ENCODE measurements at regions not wholly inside any gene's neighbourhood (a gene's known extent, or its start where the extent isn't known, plus 50 kb on each side); places are given as distances from the start of the nearest gene placed in this dataset.

DNA sequence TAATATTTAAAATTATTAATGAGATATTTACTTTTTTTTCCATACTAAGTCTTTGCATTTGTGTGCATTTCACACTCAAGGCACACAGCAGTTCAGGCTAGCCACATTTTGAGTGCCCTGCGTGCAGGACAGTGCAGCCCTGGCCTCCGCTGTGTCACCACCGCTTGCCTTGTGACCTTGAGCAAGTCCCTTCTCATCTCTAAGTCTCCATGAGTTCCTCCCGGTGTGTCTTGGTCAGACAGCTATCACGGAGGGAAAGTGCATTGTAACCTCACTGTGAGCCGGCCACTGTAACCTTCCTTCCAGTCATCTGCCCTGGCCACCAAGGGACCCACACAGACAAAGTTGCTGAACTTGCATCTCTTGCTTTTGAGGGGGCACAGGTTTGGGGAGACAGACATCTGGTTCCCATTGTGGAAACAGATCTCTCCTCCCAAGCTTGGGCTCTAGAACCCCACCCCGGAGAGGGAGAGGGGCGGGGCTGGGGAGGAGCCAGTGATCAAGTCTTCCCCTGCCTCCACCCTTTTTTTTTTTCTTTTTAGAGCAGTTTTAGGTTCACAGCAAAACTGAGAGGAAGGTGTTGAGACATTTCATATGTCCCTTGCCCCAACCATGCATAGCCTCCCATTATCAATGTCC lies 96.8 kb downstream of the C9orf50 start:
- TF ChIP-seq, protein P1, sequence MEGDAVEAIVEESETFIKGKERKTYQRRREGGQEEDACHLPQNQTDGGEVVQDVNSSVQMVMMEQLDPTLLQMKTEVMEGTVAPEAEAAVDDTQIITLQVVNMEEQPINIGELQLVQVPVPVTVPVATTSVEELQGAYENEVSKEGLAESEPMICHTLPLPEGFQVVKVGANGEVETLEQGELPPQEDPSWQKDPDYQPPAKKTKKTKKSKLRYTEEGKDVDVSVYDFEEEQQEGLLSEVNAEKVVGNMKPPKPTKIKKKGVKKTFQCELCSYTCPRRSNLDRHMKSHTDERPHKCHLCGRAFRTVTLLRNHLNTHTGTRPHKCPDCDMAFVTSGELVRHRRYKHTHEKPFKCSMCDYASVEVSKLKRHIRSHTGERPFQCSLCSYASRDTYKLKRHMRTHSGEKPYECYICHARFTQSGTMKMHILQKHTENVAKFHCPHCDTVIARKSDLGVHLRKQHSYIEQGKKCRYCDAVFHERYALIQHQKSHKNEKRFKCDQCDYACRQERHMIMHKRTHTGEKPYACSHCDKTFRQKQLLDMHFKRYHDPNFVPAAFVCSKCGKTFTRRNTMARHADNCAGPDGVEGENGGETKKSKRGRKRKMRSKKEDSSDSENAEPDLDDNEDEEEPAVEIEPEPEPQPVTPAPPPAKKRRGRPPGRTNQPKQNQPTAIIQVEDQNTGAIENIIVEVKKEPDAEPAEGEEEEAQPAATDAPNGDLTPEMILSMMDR (IDR thresholded peaks at IDR 0.05; ENCODE audit: low read length, missing control alignments) = no peak
- H3K4me3 ChIP-seq (replicated peaks; ENCODE audit: low read depth, low read length) = no peak overlapping the region
- no peak for DNase-seq (ENCODE audit: low read depth)

DNA sequence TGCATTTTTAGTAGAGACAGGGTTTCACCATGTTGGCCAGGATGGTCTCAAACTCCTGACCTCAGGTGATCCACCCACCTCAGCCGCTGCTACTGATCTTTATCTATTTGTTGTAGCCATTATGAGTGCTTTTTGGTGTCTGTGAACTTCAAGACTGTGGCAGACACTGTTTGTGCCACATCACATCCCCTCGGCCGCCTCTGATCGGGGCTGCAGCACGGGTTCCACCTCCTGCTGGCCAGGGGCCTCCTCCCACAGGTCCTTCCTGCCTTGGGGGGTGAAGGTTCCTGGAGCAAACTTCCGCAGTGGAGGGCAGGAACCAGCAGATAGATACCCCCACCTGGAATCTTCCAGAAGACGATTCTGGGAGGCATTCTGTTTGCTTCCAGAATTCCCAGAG lies 98.5 kb downstream of the C9orf50 start:
- DNase-seq (ENCODE audit: low read depth) = no peak
- TF ChIP-seq, protein P1 (IDR thresholded peaks at IDR 0.05; ENCODE audit: low read length, missing control alignments) = no peak
- no peak overlapping the region for H3K4me3 ChIP-seq (replicated peaks; ENCODE audit: low read depth, low read length)

DNA sequence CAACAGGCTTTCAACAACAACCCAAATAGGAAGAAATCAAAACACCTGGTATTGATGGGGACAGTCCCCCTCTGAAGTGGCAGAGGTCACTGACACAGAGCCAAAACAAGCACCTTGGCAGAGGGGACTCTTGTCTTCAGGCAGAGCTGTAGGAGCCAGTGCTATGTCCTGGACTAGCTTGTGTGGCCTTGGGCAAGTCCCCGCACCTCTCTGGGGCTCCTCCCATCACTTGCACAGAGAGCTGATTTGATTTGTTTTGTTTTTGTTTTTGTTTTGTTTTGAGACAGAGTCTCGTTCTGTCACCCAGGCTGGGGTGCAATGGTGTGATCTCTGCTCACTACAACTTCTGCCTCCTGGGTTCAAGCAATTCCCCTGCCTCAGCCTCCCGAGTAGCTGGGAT lies 100.8 kb downstream of the C9orf50 start:
- DNase-seq (ENCODE audit: low read depth) = no peak
- TF ChIP-seq, protein P1 (IDR thresholded peaks at IDR 0.05; ENCODE audit: low read length, missing control alignments) = no peak

GRCh38 chr9:129518074-129518473 lies 102.8 kb downstream of the C9orf50 start:
- DNase-seq (ENCODE audit: low read depth) = no peak
- TF ChIP-seq, protein P1 (IDR thresholded peaks at IDR 0.05; ENCODE audit: low read length, missing control alignments) = no peak
- no peak overlapping the region for H3K4me3 ChIP-seq (replicated peaks; ENCODE audit: low read depth, low read length)

More for the DNA sequence above, 100.8 kb downstream of the C9orf50 start:
- no peak overlapping the region for H3K4me3 ChIP-seq (replicated peaks; ENCODE audit: low read depth, low read length)

DNA sequence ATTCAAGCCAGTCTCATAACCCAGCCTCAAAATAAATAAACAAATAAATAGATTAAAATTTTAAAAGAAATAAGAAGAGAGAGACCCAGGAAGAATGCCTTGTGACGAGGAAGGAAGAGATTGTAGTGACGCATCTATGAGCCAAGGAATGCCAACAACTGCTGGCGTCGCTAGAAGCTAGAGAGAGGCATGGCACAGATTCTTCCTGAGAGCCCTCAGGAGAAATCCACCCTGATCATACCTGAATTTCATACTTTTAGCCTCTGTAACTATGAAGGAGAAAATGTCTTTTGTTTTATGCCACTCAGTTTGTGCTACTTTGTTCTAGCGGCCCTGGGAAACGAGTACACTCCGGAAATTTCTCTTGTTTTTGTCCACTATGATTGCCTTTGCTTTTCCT lies 103.9 kb downstream of the C9orf50 start:
- no peak overlapping the region for H3K4me3 ChIP-seq (replicated peaks; ENCODE audit: low read depth, low read length)
- DNase-seq (ENCODE audit: low read depth) = no peak

DNA sequence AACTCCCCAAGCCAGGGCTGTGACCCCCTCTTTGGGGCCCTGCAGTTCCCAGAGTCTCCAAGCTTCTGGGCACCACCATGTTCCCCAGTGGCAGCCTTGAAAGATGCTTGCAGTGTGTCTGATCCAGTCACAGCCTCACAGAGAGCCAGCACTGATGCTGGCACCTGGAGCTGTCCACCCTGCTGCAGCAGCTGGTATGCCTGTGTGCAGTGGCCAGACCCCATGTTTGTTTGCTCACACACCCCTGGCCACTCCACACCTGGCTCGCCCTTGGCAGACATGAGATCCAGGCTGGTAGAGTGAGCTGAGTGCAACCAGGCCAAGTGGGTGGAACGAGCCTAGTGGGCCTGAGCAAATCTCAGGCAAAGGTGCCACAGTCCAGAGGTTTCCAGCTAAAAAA lies 106.0 kb downstream of the C9orf50 start:
- no peak for DNase-seq (ENCODE audit: low read depth)
- H3K4me3 ChIP-seq (replicated peaks; ENCODE audit: low read depth, low read length) = no peak overlapping the region
- TF ChIP-seq, protein P1 (IDR thresholded peaks at IDR 0.05; ENCODE audit: low read length, missing control alignments) = no peak

More for the DNA sequence above, 103.9 kb downstream of the C9orf50 start:
- TF ChIP-seq, protein P1 (IDR thresholded peaks at IDR 0.05; ENCODE audit: low read length, missing control alignments) = no peak

DNA sequence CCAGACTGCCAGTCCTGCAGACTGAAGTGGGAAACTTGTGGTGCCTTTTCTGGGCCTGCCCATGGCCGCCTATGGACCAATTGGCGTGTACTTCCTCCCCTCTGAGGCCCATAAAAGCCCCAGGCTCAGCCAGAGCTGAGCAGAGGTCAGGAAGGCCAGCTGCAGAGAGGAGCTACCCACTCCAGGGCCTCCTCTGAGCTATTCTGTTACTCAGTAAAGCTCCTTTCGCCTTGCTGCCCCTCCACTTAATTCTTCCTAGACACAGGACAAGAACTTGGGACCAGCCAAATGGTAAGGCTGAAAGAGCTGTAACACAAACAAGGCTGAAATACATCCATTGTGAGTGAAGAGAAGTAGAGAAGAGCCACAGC lies 106.4 kb downstream of the C9orf50 start:
- no peak overlapping the region for H3K4me3 ChIP-seq (replicated peaks; ENCODE audit: low read depth, low read length)
- TF ChIP-seq, protein P1 (IDR thresholded peaks at IDR 0.05; ENCODE audit: low read length, missing control alignments) = no peak
- no peak for DNase-seq (ENCODE audit: low read depth)
